Stimulated activated CD4-positive, alpha-beta T cell treated with anti-CD3 and anti-CD28 coated beads, TNF-alpha, amount 100 ng/mL, for 4 hours (primary cell): ENCODE measurements at regions not wholly inside any gene's neighbourhood (a gene's known extent, or its start where the extent isn't known, plus 50 kb on each side); places are given as distances from the start of the nearest gene placed in this dataset.
"Not testable (repeated sequence)": the region's sequence is repeated elsewhere in the genome, so short reads cannot be mapped to it uniquely, and the experiment has no call there.

Source experiments
- DNase-seq, 3 experiments: peaks; one replicate each; pipeline ENCODE4 v3.0.0-alpha.2; 2020; ENCODE audit warnings: low read depth in 3 of 3

GRCh38 chr12:25424211-25424731 is 128.8 kb downstream of the LMNTD1 start:
- no peak for DNase-seq

- DNase-seq = no peak
Measured at GRCh38 chr12:25423355-25424050, 129.6 kb downstream of the LMNTD1 start.

- no peak for DNase-seq
Measured at GRCh38 chr12:25422241-25422640, 130.8 kb downstream of the LMNTD1 start.

- DNase-seq = no peak
Measured at GRCh38 chr12:25421651-25422167, 131.4 kb downstream of the LMNTD1 start.

- no peak for DNase-seq
Measured at GRCh38 chr12:25420116-25420515, 133.0 kb downstream of the LMNTD1 start.

GRCh38 chr12:25419595-25419994 is 133.5 kb downstream of the LMNTD1 start:
- no peak for DNase-seq

- DNase-seq = no peak
Measured at GRCh38 chr12:25417071-25417470, 136.0 kb downstream of the LMNTD1 start.

- DNase-seq = no peak
Measured at GRCh38 chr12:25416516-25416915, 136.6 kb downstream of the LMNTD1 start.

GRCh38 chr12:25415004-25415403 is 138.1 kb downstream of the LMNTD1 start:
- DNase-seq = no peak

- no peak for DNase-seq
Measured at GRCh38 chr12:25412735-25413134, 140.3 kb downstream of the LMNTD1 start.

- DNase-seq = no peak
Measured at GRCh38 chr12:25404955-25405354, 148.1 kb downstream of the LMNTD1 start.

GRCh38 chr12:25401547-25402345 is 151.0 kb upstream of the KRAS start:
- no peak for DNase-seq

- DNase-seq = no peak
Measured at GRCh38 chr12:25397001-25397400, 146.3 kb upstream of the KRAS start.

- no peak for DNase-seq
Measured at GRCh38 chr12:25395227-25395626, 144.5 kb upstream of the KRAS start.

GRCh38 chr12:25394775-25395174 is 144.0 kb upstream of the KRAS start:
- not testable (repeated sequence) for DNase-seq

- DNase-seq = no peak
Measured at GRCh38 chr12:25394025-25394424, 143.3 kb upstream of the KRAS start.

- DNase-seq = not testable (repeated sequence)
Measured at GRCh38 chr12:25391346-25391745, 140.6 kb upstream of the KRAS start.

GRCh38 chr12:25388183-25388582 is 137.5 kb upstream of the KRAS start:
- DNase-seq = no peak

GRCh38 chr12:25387732-25388050 is 137.0 kb upstream of the KRAS start:
- DNase-seq = no peak

- DNase-seq = peak in 2 of 3 experiments; percentile 49 to 61
Measured at GRCh38 chr12:25386831-25387731, 136.4 kb upstream of the KRAS start.

GRCh38 chr12:25384893-25385248 is 134.1 kb upstream of the KRAS start:
- no peak for DNase-seq
